PC-9 (cell line): ENCODE measurements at regions not wholly inside any gene's neighbourhood (a gene's known extent, or its start where the extent isn't known, plus 50 kb on each side); places are given as distances from the start of the nearest gene placed in this dataset.

Experiments
- EZH2 ChIP-seq: fragments of 200-600 bp; sonication (generic); IDR thresholded peaks from 2 replicates; pipeline ENCODE4 v1.8.0; 2017; ENCODE audit warnings: antibody characterized with exemption, low read depth
- TF ChIP-seq, protein P1 (sequence below): fragments of 200-600 bp; sonication (generic); conservative IDR thresholded peaks from 2 replicates; pipeline ENCODE4 v1.6.1; 2017; ENCODE audit warnings: mixed run types, antibody characterized with exemption, mild to moderate bottlenecking, moderate library complexity

GRCh38 chr15:39515765-39516164, 65.1 kb upstream of the THBS1 start:
- TF ChIP-seq, protein P1, sequence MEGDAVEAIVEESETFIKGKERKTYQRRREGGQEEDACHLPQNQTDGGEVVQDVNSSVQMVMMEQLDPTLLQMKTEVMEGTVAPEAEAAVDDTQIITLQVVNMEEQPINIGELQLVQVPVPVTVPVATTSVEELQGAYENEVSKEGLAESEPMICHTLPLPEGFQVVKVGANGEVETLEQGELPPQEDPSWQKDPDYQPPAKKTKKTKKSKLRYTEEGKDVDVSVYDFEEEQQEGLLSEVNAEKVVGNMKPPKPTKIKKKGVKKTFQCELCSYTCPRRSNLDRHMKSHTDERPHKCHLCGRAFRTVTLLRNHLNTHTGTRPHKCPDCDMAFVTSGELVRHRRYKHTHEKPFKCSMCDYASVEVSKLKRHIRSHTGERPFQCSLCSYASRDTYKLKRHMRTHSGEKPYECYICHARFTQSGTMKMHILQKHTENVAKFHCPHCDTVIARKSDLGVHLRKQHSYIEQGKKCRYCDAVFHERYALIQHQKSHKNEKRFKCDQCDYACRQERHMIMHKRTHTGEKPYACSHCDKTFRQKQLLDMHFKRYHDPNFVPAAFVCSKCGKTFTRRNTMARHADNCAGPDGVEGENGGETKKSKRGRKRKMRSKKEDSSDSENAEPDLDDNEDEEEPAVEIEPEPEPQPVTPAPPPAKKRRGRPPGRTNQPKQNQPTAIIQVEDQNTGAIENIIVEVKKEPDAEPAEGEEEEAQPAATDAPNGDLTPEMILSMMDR = no peak
- no peak for TF ChIP-seq EZH2
